HG03342 (cell line): ENCODE measurements at regions not wholly inside any gene's neighbourhood (a gene's known extent, or its start where the extent isn't known, plus 50 kb on each side); places are given as distances from the start of the nearest gene placed in this dataset.
"Not testable (repeated sequence)": the region's sequence is repeated elsewhere in the genome, so short reads cannot be mapped to it uniquely, and the experiment has no call there.

ENCODE experiments used
- ATAC-seq: cut with Tn5 transposase; IDR thresholded peaks from one replicate; pipeline ENCODE4 v1.9.1; 2021; ENCODE audit warnings: mild to moderate bottlenecking, moderate library complexity; ENCODE audit not compliant: unreplicated experiment

DNA sequence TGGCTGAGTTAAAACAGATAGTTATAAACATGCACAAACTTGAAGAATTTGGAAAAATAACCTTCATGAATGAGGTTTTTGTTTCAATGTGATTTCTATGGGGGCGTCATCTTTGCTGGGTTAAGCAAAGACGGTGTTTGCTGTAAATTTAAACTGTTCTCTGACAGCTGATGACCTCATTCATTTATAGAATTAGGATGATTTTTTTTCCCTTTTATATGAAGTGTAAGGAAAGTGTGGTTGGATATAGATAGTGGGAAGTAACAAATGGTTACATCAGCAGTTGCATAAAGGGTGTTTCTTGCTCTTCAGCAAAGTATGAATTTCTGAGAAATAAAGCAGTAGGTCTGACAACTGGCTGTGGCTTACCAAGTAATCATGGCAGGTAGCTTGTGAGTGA is 137.2 kb upstream of the CENPW start:
- ATAC-seq, result no peak

DNA sequence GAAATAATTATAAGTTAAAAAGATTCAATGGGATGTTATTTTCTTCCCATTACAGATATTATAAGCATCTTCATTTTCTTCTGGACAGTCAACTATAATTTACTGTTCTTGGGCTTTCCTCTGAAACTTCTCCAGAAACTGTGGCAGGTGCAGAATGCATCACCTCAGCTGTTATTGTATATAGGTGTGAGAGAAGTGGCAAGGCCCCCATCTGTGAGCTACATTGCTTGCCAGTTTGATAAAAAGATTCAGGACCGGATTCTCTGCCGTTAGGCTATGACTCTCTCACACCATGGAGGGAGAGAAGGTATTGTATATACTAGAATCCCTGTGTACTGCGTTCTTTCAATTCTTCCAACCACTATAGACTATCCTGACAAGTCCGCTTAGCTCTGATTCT is 135.8 kb upstream of the CENPW start:
- ATAC-seq, result no peak

DNA sequence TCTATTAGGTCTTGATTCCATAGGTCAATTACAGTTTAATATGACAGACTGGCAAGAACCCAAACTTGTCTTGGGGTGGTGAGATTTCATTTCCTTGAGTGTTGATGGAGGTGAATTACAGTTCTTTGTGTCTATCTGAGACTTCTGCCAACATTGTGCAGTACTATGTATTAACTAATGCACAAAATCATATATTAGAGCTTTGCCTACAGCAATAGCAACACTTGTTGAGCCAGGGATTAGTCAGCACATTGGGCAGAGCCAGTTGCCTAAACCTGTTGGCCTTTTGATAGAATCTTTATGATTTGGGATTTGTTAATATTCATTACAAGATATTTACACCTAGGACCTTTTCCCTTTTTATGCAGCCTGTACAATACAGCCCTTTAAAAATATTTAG is 135.3 kb upstream of the CENPW start:
- no peak for ATAC-seq

DNA sequence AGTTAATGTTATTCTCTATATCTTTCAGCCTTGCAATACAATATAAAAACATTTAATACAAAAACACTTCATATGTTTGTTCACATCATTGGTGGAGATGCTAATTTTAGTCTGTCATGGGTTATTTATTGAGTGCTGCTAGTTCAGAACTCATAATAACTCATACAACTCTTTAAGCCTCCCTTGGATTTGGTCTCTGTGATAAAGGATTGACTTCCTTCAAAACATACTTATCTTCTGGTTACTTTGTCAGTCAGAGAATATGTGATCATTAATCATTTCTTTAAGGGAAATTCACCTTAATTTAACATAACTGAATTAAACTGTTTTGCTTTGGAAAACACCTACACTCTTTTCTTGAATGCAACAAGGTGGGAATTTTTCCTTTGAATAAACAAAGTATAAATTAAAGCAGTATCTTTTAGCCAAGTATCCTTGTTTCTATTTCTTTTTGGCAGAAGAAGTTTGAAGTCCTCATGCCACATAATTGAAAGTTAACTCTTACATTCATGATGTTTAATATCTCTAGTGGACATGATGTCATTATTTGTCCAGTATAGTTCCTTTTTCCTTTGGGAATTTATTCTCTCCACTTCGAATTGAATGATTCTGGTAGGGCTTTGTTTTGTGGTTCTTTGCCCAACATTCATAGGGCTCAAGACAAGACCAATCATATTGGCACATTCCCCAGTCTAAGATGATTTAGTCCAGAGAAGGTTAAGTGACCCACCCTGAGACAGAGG is 133.2 kb upstream of the CENPW start:
- ATAC-seq, result no peak

DNA sequence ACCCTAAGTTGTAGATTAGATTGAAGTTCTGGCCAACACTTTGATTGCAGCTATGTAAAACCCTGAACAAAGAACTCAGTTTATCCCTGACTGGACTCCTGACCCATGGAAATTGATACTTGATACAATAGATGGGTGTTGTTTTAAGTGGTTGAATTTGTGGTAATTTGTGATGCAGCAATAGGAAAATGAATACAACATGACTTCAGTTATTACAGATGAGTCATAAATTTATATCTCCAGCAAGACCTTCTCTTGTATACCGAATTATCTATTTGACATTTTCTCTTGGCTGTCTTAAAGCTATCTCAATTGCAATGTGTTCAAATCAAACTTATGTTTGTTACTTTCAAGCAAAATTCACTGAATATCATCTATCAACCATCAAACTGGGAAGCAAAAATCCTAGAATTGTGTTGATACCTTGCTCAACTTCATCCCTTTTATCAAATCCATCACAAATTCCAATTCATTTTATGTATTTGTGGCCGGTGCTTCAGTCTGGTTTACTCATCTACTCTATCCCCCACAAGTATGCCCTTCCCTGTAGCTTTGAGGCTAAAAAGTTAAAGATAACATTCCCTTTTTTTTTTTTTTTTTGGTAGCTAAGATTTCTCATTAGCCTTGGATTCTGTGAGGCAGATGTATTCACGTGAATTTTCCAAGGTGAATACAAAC is 129.4 kb upstream of the CENPW start:
- no peak for ATAC-seq

DNA sequence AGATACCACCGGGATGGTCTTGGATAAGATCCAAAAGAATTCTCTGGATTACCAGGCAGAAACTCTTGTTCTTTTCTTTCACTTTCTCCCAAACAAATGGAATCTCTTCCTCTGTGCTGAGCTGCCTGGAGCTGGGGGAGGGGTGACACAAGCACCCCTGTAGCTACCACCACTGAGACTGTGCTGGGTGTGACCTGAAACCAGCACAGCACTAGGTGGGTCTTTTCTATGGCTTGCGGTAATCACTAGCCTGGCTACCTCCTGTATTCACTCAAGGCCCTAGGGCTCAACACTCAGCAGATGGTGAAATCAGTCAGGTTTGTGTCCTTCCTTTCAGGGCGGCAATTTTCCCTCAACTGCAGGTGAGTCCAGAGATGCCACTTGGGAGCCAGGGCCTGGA is 122.4 kb upstream of the CENPW start:
- no peak for ATAC-seq

DNA sequence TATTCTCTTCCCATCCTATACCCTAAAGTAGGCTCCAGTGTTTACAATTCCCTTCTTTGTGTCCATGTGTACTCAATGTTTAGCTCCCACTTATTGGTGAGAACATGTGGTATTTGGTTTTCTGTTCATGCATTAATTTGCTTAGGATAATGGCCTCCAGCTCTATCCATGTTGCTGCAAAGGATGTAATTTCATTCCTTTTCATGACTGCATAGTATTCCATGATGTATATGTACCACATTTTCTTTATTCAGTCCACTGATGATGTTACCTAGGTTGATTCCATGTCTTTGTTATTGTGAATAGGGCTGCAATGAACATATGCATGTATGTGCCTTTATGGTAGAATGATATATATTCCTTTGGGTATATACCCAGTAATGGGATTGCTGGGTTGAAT is 119.0 kb upstream of the CENPW start:
- not testable (repeated sequence) for ATAC-seq

DNA sequence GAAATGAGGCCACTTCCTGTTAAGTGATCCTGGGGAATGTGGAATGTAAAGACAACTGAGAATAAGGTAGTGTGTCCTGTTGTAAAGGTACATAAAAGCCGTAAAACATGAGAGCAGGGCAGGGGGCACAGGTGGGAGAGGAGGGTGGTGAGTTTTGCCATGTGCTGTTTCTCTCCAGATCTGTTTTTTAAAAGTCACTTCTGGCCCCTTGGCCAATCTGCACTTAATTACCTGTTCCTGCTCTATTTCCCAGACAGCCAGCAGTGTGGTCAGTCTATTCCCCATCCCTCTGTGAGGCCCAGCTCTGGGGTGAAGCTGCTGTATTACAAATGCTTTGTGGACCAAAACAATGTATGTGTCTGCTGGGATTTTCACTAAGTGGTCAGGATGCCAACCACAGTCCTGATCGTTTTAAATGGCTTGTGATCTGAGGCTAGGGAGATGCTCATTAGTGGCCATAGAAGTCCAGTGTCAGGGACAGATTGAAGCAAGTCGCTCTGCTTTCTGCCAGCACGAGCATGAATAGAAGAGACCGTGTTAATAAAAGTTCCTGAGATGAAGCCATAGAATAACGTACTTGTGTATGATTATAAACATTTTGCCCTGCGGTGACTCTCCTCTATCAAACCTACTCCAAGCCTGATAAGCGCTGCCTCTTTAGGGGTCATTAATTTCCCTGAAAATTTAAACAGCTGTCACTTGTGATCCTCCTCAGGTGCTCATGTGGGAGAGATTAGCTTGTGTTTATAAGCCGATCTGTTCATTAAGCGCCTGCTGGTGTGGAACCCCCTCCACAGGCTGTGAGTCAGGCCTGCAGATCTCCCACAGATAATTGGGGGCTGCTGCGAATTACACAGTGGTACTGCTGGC is 111.8 kb upstream of the CENPW start:
- ATAC-seq, result no peak

DNA sequence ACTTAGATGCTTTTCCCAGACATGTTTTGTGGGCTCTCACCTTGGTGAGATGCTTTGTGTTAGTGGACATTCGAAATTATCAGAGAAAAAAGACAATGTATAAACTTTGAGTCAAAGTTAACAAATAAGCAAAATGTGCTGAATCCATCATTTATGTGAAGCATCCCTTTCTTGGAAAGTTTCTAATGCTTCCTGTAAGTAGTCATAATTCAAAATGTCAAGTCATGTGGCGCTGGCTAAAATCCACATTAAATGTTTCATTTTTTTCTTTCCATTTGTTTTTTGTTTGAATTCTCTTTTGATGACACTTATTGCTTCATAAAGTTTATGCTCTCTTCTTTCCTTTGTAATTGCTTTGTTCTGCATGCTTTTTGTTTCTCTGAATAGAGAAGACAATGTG is 107.2 kb upstream of the CENPW start:
- ATAC-seq, result no peak

DNA sequence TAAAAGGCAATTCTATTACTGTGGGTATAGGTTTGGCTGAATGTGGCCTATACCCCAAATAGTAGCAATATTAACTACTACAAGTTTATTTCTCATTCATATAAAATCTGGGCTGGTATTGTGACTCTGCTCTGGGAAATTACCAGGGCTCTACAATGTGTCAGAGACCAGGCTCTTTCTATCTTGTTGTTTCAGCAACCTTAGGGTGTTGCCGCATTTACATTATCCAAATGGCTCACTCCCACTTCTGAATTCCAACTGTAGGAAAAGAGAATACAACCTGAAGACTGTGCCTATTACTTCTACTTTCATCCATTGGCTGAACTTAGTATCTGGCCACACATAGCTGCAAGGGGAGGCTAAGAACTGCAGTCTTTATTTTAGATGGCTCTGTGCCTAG is 106.7 kb upstream of the CENPW start:
- ATAC-seq, result no peak

DNA sequence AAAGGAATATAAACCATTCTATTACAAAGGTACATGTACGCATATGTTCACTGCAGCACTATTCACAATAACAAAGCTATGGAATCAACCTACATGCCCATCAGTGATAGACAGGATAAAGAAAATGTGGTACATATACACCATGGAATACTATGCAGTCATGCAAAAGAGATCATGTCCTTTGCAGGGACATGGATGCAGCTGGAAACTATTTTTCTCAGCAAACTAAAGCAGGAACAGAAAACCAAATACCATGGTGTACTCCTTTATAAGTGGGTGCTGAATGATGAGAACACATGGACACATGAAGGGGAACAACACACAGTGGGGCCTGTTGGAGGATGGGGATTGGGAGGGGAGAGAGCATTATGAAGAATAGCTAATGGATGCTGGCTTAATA is 104.6 kb upstream of the CENPW start:
- no peak for ATAC-seq

DNA sequence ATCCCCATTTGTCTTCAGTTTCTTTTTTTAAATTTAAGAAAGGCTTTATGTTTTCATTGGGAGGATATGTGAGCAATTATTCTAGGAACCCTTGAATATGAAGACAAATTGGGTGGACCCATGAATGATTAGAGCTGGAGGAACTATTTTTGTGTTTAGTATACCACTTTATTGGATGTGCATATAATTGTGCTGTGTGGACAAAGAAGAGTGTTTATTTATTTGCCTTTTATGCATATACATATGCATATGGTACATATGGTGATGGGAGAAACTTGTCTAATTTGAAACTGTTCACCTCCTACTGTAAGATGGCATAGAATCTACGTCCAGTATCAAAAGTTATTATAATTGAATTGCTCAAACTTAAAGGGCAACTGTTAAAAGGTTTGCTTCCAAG is 94.8 kb upstream of the CENPW start:
- ATAC-seq, result no peak

DNA sequence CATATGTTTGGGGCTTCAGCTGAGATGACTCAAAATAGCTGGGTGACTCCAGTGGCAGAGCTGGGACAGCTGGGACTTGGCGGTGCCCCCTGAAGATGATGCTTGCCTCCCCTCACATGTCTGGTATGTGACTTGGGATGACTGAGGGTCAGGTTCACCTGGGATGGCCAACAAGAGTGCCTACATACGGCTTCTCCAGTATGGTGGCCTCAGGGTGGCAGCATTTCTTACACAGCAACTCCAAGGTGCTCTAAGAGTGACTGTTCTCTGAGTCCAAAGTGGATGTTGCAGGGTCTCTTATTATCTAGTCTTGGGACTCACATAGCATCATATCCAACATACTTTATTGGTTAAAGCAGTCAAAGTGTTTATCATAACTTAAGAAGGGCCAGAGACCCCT is 87.8 kb upstream of the CENPW start:
- no peak for ATAC-seq

DNA sequence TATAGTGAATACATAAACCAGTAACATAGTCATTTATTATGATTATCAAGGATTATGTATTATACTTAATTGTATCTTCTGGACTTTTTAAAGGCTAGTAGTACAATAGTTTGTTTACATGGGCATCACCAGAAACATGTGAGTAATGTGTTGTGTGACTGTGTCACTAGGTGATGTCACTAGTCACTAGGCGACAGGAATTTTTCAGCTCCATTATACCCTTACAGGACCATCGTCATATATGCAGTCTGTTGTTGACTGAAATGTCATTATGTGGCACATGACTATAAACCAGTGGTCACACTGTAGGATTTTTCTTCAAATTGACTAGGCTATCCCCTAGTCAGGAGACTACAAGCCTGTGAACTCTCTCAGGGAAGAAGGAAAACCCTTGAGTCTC is 86.5 kb upstream of the CENPW start:
- ATAC-seq, result no peak

DNA sequence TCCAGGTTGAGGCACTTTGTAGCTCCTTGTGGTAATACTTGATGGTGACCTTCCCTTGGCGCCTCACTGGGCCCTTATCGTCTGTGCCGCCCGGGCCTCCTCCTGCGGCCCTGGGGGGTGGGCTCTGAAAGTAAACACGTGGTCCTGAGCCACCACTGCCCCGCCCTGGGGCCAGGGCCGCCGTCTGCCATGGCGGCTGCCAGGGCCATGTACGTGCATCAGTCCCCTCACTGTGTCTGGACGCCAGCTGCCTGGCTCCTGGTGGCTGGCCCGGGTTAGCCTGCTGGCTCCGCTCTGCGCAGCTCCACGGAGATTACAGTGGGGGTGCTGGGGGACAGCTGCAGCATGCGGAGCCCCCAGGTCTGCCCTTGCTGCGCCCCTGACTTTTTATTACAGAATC is 81.8 kb upstream of the CENPW start:
- ATAC-seq, result no peak

DNA sequence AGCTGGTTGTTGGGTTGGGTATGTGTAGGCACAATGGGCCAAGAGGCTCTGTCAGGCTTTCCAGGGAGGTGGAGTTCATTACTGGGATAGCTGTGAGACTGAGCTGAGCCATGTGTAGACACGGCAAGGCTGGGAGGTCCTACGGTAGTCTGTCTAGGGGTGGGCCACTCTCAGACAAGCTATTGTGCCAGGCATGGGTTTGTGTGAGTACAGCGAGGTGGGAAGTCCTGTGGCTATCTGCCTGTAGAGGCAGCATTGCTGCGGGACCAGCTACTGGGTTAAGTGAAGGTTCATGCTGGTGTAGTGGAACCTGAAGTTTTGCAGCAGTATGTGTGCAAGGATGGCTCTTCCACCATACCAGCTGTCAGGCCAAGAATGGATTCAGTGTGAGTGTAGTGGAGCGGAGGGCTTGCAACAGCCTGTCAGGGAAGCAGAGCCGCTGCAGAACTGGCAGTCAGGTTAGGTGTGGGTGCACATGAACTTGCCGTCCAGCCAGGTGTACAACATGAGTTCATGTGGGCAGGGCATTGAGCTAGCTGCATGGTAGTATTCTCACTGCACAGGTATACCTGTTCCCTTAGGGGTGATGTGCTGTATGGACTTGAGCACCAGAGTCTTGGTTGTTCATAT is 78.0 kb upstream of the CENPW start:
- ATAC-seq, result no peak

DNA sequence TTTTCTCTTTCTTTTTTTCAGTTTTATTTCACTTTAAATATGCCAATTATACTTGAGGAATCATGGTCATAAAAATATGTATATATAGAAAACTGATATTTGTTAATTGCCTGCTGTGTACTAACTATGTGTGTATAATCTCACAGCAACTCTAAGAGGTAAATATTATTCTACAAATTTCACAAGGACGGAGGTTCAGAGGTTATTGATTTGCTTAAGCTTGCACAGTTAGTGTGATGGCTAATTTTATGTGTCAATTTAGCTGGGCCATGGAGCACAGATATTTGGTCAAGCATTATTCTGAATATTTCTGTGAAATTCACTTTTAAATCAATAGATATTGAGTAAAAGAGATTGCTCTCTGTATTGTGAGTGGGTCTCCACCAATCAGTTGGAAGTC is 75.7 kb upstream of the CENPW start:
- no peak for ATAC-seq

DNA sequence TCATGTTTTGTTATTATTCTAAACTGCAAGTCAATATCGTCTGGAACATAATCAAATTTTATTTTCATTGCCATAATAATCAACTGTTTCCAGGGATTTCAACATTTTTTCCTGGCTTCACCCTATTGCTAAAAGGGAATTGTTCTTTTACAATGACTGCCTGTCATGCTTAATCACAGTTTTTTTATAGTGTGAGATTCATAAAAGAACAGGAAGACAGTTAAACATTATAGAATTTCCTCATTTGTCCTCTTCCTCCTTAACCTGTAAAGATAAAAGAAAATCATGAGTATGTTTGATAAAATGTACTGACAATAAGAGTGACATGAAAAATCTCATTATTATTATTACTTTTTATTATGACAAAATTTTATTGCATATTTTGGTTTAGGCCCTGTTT is 73.3 kb upstream of the CENPW start:
- ATAC-seq, result no peak

DNA sequence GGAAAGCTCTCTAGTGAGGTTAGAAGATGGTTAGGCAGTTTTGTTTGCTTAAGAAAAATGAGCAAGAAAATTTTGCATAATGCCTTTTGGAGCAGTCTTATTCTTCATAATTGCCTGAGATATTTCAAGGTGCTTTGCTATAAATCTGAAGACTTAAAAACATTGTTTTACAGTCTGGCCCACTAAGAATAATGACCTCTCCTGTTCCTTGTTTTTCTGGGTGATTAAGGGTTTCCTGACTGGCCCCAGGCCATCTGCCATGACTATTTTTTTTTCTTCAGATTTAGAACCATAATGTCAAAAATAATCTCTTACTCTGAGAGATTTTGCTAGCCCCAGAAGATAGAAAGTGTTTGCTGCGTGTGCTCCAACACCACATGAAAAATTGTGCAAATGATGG is 72.3 kb upstream of the CENPW start:
- ATAC-seq, result peak; percentile 16

DNA sequence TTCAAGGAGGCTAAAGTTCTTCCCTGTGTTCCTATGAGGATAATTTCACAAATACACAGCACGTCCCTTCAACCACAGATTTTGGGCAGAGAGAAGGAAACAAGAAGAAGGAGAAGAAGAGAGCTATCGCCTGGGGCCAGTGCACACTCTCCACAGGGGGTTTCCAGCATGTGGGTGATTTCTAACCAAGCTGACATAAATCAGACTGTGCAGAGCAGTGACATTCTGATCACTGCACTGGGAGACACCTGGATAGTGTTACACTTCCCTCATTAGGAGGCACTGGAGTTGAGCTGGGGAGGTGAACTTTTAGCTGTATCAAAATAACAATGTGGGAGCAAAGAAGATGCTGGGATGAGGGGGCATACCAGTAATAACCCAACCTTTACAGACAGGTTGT is 71.8 kb upstream of the CENPW start:
- ATAC-seq, result peak; percentile 82

DNA sequence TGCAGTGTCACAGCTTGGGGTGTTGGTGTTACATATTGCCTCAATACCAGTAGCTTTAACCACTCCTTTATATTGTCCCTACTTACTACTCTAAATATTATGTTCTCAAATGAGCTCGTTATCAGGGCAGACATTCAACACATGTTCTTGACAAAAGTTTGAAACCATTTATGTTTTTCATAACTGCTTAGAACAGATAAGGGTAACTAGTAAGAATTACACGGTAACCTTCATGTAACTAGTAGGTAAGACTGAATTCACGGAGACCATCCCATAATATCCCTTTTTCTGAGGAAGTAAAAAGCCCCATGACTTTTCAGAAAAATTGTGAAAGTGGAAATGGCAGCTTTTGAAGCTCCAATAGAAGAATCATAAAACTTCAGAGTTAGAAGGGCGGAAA is 59.6 kb upstream of the CENPW start:
- ATAC-seq, result no peak
